Endothelial cell (in vitro differentiated cells): ENCODE measurements at regions not wholly inside any gene's neighbourhood (a gene's known extent, or its start where the extent isn't known, plus 50 kb on each side); places are given as distances from the start of the nearest gene placed in this dataset.
"Not testable (repeated sequence)": the region's sequence is repeated elsewhere in the genome, so short reads cannot be mapped to it uniquely, and the experiment has no call there.

Experiments used
- DNase-seq: peaks from one replicate; pipeline ENCODE4 v3.0.0; 2021; ENCODE audit warnings: low spot score
- H3K27ac Mint-ChIP-seq: one replicate; pipeline ENCODE4 v1.8.0; 2021; ENCODE audit warnings: mixed read lengths, inconsistent platforms; ENCODE audit not compliant: unreplicated experiment
- H3K27me3 Mint-ChIP-seq: one replicate; pipeline ENCODE4 v1.8.0; 2021; ENCODE audit warnings: mild to moderate bottlenecking, moderate library complexity, mixed read lengths, inconsistent platforms; ENCODE audit not compliant: unreplicated experiment
- H3K36me3 Mint-ChIP-seq: one replicate; pipeline ENCODE4 v1.8.0; 2021; ENCODE audit warnings: mild to moderate bottlenecking, low read depth, mixed read lengths, inconsistent platforms; ENCODE audit not compliant: unreplicated experiment
- H3K4me1 Mint-ChIP-seq: one replicate; pipeline ENCODE4 v1.8.0; 2021; ENCODE audit warnings: mild to moderate bottlenecking, mixed read lengths, inconsistent platforms; ENCODE audit not compliant: unreplicated experiment
- H3K4me3 Mint-ChIP-seq: one replicate; pipeline ENCODE4 v1.8.0; 2021; ENCODE audit warnings: mild to moderate bottlenecking, mixed read lengths, inconsistent platforms; ENCODE audit not compliant: unreplicated experiment
- H3K9me3 Mint-ChIP-seq: one replicate; pipeline ENCODE4 v1.8.0; 2021; ENCODE audit warnings: mixed read lengths, inconsistent platforms; ENCODE audit not compliant: unreplicated experiment
- CTCF ChIP-seq: fragments of 200-600 bp; sonication (generic); IDR thresholded peaks from one replicate; pipeline ENCODE4 v1.5.0; 2021; ENCODE audit warnings: antibody characterized with exemption; ENCODE audit not compliant: unreplicated experiment

GRCh38 chr11:67803519-67803918 lies 129.1 kb upstream of the ALDH3B2 start:
- H3K9me3 Mint-ChIP-seq, H3K27me3 Mint-ChIP-seq, DNase-seq, H3K4me3 Mint-ChIP-seq, H3K36me3 Mint-ChIP-seq, H3K4me1 Mint-ChIP-seq: not testable (repeated sequence)
- peak overlapping the region; percentile 58 for H3K27ac Mint-ChIP-seq

DNA sequence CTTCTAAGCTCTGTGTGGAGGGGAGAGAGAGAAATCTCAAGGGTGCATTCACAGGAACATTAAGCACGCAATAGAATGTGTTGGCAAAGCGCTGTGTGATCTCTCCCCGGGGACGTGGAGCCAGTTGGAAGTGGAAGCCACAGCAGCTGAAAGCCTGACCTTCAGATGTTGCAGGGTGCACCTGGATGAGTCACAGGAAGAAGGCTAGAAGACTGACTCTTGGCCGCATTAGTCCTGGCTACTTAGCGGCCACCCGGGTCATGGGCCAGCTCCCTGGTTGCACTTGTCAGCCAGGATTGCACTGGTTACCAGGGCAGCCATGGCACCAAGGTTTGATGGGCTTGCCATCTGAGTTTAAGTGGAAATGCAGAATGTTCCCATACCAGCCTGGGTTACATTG lies 128.6 kb upstream of the ALDH3B2 start:
- not testable (repeated sequence) for DNase-seq, H3K36me3 Mint-ChIP-seq, H3K4me3 Mint-ChIP-seq, H3K27me3 Mint-ChIP-seq, H3K4me1 Mint-ChIP-seq, H3K9me3 Mint-ChIP-seq, H3K27ac Mint-ChIP-seq

GRCh38 chr11:67802623-67803022 lies 128.2 kb upstream of the ALDH3B2 start:
- H3K27ac Mint-ChIP-seq, DNase-seq, H3K4me3 Mint-ChIP-seq, H3K4me1 Mint-ChIP-seq, H3K36me3 Mint-ChIP-seq, H3K9me3 Mint-ChIP-seq, H3K27me3 Mint-ChIP-seq: not testable (repeated sequence)

DNA sequence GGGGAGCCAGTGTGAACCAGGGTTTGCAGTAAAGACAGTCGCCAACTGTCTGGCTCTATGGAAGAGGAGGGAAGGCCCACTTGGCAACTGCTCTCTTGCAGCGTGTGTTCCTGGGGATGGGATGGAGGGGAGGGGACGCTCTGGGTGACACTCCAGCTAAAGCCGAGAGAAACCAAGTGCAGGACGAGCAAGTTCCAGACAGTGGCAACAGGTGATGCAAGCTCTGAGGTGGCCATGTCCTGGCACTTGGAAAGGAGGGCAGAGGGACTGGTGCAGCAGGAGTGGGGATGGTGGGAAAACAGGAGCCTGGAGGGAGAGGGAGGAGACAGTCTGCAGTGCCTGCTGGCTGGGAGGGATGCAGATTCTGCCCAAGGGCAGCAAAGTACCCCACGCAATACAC lies 127.0 kb upstream of the ALDH3B2 start:
- DNase-seq, H3K36me3 Mint-ChIP-seq, H3K4me1 Mint-ChIP-seq, H3K27ac Mint-ChIP-seq, H3K9me3 Mint-ChIP-seq, H3K27me3 Mint-ChIP-seq, H3K4me3 Mint-ChIP-seq: not testable (repeated sequence)

- H3K4me1 Mint-ChIP-seq, H3K27ac Mint-ChIP-seq, DNase-seq, H3K27me3 Mint-ChIP-seq, H3K36me3 Mint-ChIP-seq, H3K4me3 Mint-ChIP-seq, H3K9me3 Mint-ChIP-seq: not testable (repeated sequence)
These were observed 126.2 kb upstream of the ALDH3B2 start for GRCh38 chr11:67800591-67800990.

GRCh38 chr11:67799808-67800207 lies 125.4 kb upstream of the ALDH3B2 start:
- H3K27ac Mint-ChIP-seq, H3K27me3 Mint-ChIP-seq, DNase-seq, H3K36me3 Mint-ChIP-seq, H3K4me3 Mint-ChIP-seq, H3K9me3 Mint-ChIP-seq, H3K4me1 Mint-ChIP-seq: not testable (repeated sequence)
- TF ChIP-seq CTCF: peak; percentile 50

DNA sequence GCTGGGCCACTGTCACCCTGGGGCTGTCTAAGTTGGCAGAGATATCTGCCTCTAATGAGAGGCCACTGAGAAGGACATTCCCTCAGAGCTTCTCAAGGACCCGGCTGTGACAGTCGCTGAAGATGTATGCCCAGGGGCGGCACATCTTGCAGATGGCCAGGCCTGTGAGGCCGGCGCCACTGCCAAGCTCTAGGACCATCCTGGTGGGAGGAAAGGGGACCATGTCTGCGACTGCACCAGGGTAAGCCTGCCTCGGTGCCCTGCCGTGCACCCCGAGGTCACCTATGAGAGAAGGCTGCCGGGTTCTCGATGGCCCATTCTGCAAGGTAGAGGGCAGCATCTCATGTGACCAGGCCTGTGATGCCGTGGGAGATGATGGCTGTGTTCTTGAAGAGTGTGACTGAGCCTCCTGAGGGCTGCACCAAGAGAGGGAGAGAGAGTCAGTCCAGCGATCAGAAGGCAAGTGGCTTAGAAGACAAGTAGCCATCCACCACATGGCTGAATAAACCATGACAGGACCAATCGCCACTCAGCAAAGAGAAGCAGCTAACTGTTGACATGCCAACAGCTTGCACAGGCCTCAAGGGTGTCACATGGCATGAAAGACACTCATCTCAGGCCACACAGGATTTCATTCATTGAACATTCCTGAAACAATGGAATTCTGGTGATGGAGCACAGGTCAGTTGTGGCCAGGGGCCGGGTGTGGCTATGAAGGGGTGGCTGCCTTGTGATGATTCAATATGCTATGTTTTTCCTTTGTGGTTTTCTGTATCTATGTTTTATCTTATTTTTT lies 123.5 kb upstream of the ALDH3B2 start:
- not testable (repeated sequence) for H3K4me1 Mint-ChIP-seq, H3K27me3 Mint-ChIP-seq, H3K4me3 Mint-ChIP-seq, H3K36me3 Mint-ChIP-seq, DNase-seq, H3K27ac Mint-ChIP-seq, H3K9me3 Mint-ChIP-seq

- TF ChIP-seq CTCF: no peak
- peaks cover 7% of the 10 kb centered on the region for H3K4me1 Mint-ChIP-seq
- no peaks in the 10 kb centered on the region for H3K9me3 Mint-ChIP-seq
- H3K36me3 Mint-ChIP-seq: no peaks in the 10 kb centered on the region
- no peak overlapping the region for H3K4me3 Mint-ChIP-seq
- DNase-seq: no peak
- peaks cover 3% of the 10 kb centered on the region for H3K27me3 Mint-ChIP-seq
- no peak overlapping the region for H3K27ac Mint-ChIP-seq
These were observed 121.3 kb upstream of the ALDH3B2 start for GRCh38 chr11:67795746-67796145.

DNA sequence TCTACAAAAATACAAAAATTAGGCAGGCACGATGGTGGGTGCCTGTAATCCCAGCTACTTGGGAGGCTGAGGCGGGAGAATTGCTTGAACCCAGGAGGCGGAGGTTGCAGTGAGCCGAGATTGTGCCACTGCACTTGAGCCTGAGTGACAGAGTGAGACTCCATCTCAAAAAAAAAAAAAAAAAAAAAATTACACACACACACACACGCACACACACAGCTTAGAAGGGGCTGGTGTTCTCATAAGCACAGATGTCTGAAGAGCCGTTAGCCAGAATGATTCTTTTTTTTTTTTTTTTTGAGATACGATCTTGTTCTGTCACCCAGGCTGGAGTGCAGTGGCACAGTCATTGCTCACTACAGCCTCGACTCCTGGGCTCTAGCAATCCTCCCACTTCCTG lies 119.3 kb upstream of the ALDH3B2 start:
- not testable (repeated sequence) for DNase-seq, H3K27ac Mint-ChIP-seq, H3K27me3 Mint-ChIP-seq, H3K9me3 Mint-ChIP-seq, H3K4me3 Mint-ChIP-seq, H3K4me1 Mint-ChIP-seq, H3K36me3 Mint-ChIP-seq
